Endodermal cell (in vitro differentiated cells): ENCODE measurements at regions not wholly inside any gene's neighbourhood (a gene's known extent, or its start where the extent isn't known, plus 50 kb on each side); places are given as distances from the start of the nearest gene placed in this dataset.

ENCODE experiments used
- DNase-seq: peaks from one replicate; pipeline ENCODE4 v3.0.0-alpha.2; 2017
- H3K27ac ChIP-seq: 2 replicates; pipeline ENCODE4 v1.5.1; 2013; ENCODE audit warnings: mild to moderate bottlenecking, low read depth, low read length, moderate library complexity
- H3K27me3 ChIP-seq: 2 replicates; pipeline ENCODE4 v1.6.1; 2013; ENCODE audit warnings: mild to moderate bottlenecking, low read length, moderate library complexity; ENCODE audit not compliant: insufficient read depth, control insufficient read depth, poor library complexity, severe bottlenecking
- H3K36me3 ChIP-seq: 2 replicates; pipeline ENCODE4 v1.7.0; 2013; ENCODE audit warnings: mild to moderate bottlenecking, low read length, moderate library complexity; ENCODE audit not compliant: control insufficient read depth, insufficient read depth
- H3K4me1 ChIP-seq: one replicate; pipeline ENCODE4 v1.7.0; 2013; ENCODE audit warnings: low read length; ENCODE audit not compliant: control insufficient read depth, insufficient read depth
- H3K4me3 ChIP-seq: 2 replicates; pipeline ENCODE4 v1.5.1; 2013; ENCODE audit warnings: mild to moderate bottlenecking, low read length, moderate library complexity
- H3K9ac ChIP-seq: 2 replicates; pipeline ENCODE4 v1.6.1; 2013; ENCODE audit warnings: mild to moderate bottlenecking, low read length, moderate library complexity; ENCODE audit not compliant: poor library complexity, severe bottlenecking; ENCODE audit errors: extremely low read depth
- H3K9me3 ChIP-seq: 2 replicates; pipeline ENCODE4 v1.6.1; 2013; ENCODE audit warnings: mild to moderate bottlenecking, low read length, moderate library complexity; ENCODE audit not compliant: control insufficient read depth
- H3K27ac Mint-ChIP-seq: 2 replicates; pipeline ENCODE4 v1.8.0; 2020; ENCODE audit warnings: mixed read lengths
- H3K27me3 Mint-ChIP-seq: 2 replicates; pipeline ENCODE4 v1.8.0; 2021; ENCODE audit warnings: mild to moderate bottlenecking, mixed read lengths; ENCODE audit not compliant: insufficient read depth
- H3K36me3 Mint-ChIP-seq: 2 replicates; pipeline ENCODE4 v1.8.0; 2020; ENCODE audit warnings: low read depth, mixed read lengths
- H3K4me1 Mint-ChIP-seq: 2 replicates; pipeline ENCODE4 v1.8.0; 2020; ENCODE audit warnings: mixed read lengths
- H3K4me3 Mint-ChIP-seq: 2 replicates; pipeline ENCODE4 v1.8.0; 2020; ENCODE audit warnings: mild to moderate bottlenecking, moderate library complexity, mixed read lengths
- H3K9me3 Mint-ChIP-seq: 2 replicates; pipeline ENCODE4 v1.8.0; 2020; ENCODE audit warnings: mild to moderate bottlenecking, mixed read lengths
- CTCF ChIP-seq: fragments of 200-600 bp; sonication (generic); conservative IDR thresholded peaks from 2 replicates; pipeline ENCODE4 v1.5.0; 2021; ENCODE audit warnings: antibody characterized with exemption, mild to moderate bottlenecking
- WGBS, 2 experiments: methylation state at CpG; one replicate each; pipeline versions ENCODE4 v1.1.5 to v1.1.7; 2013; ENCODE audit warnings: missing lambda C conversion rate in 2 of 2, mixed read lengths in 1 of 2; ENCODE audit not compliant: insufficient coverage in 1 of 2, insufficient read length in 1 of 2; 5-methylcytosine and 5-hydroxymethylcytosine counted together

- no peaks in the 10 kb centered on the region for H3K27me3 ChIP-seq
- no peaks in the 10 kb centered on the region for H3K36me3 Mint-ChIP-seq
- no peak overlapping the region for H3K27ac Mint-ChIP-seq
- no peaks in the 10 kb centered on the region for H3K4me1 ChIP-seq
- no peaks in the 10 kb centered on the region for H3K36me3 ChIP-seq
- DNase-seq = peak; percentile 96
- H3K27me3 Mint-ChIP-seq = no peaks in the 10 kb centered on the region
- no peaks in the 10 kb centered on the region for H3K9me3 Mint-ChIP-seq
- H3K4me1 Mint-ChIP-seq = peaks cover 7% of the 10 kb centered on the region
- no peak overlapping the region for H3K9ac ChIP-seq
- WGBS, 2 experiments = 63 to 67% methylated on average over 3 to 4 of the region's 4 CpGs
- peak; percentile 95 for TF ChIP-seq CTCF
- no peak overlapping the region for H3K4me3 Mint-ChIP-seq
- no peak overlapping the region for H3K27ac ChIP-seq
- H3K4me3 ChIP-seq = no peak overlapping the region
- H3K9me3 ChIP-seq = no peaks in the 10 kb centered on the region
Measured at GRCh38 chr17:52383493-52384100, 225.1 kb upstream of the CA10 start.

- Histone ChIP-seq H3K27me3 (no peaks in the 10 kb centered on the region), H3K4me3 (no peak overlapping the region), H3K36me3 (no peaks in the 10 kb centered on the region), H3K27ac (no peak overlapping the region), H3K9ac (no peak overlapping the region), H3K4me1 (no peaks in the 10 kb centered on the region), H3K9me3 (no peaks in the 10 kb centered on the region)
- Mint-ChIP-seq H3K4me1 (peaks cover 7% of the 10 kb centered on the region), H3K27me3 (no peaks in the 10 kb centered on the region), H3K27ac (no peak overlapping the region), H3K4me3 (no peak overlapping the region), H3K9me3 (no peaks in the 10 kb centered on the region), H3K36me3 (no peaks in the 10 kb centered on the region)
- TF ChIP-seq CTCF = no peak
- no peak for DNase-seq
- 75 to 86% methylated on average over 1 to 3 of the region's 3 CpGs for WGBS, 2 experiments
Measured at GRCh38 chr17:52378860-52379259, 220.3 kb upstream of the CA10 start.

GRCh38 chr17:52376137-52376536, 217.6 kb upstream of the CA10 start:
- H3K27ac Mint-ChIP-seq = no peak overlapping the region
- H3K4me3 ChIP-seq = no peak overlapping the region
- H3K4me3 Mint-ChIP-seq = no peak overlapping the region
- no peaks in the 10 kb centered on the region for H3K27me3 ChIP-seq
- TF ChIP-seq CTCF = no peak
- H3K4me1 ChIP-seq = no peaks in the 10 kb centered on the region
- no peaks in the 10 kb centered on the region for H3K36me3 ChIP-seq
- H3K9me3 ChIP-seq = peaks cover 4% of the 10 kb centered on the region
- no peak overlapping the region for H3K9ac ChIP-seq
- H3K4me1 Mint-ChIP-seq = peaks cover 7% of the 10 kb centered on the region
- no peaks in the 10 kb centered on the region for H3K27me3 Mint-ChIP-seq
- 40 to 61% methylated on average over 1 to 3 of the region's 3 CpGs for WGBS, 2 experiments
- no peaks in the 10 kb centered on the region for H3K36me3 Mint-ChIP-seq
- peak; percentile 74 for DNase-seq
- no peaks in the 10 kb centered on the region for H3K9me3 Mint-ChIP-seq
- H3K27ac ChIP-seq = no peak overlapping the region
